VCaP (cell line): ENCODE measurements at regions not wholly inside any gene's neighbourhood (a gene's known extent, or its start where the extent isn't known, plus 50 kb on each side); places are given as distances from the start of the nearest gene placed in this dataset.

Source experiments
- H3K27ac ChIP-seq: fragments of 450-650 bp; 2 replicates; pipeline ENCODE4 v1.5.1; 2017
- CTCF ChIP-seq: fragments of 450-650 bp; conservative IDR thresholded peaks from 2 replicates; pipeline ENCODE4 v1.5.1; 2017; ENCODE audit warnings: mild to moderate bottlenecking, moderate library complexity

GRCh38 chr10:123581656-123582055 is 84.5 kb upstream of the GPR26 start:
- TF ChIP-seq CTCF = no peak

GRCh38 chr10:123582084-123582989 is 83.8 kb upstream of the GPR26 start:
- peak; percentile 86 for TF ChIP-seq CTCF

More at GRCh38 chr10:123581656-123582055, 84.5 kb upstream of the GPR26 start:
- H3K27ac ChIP-seq = no peak overlapping the region

GRCh38 chr10:123583639-123584418 is 82.3 kb upstream of the GPR26 start:
- TF ChIP-seq CTCF = peak; percentile 86
- H3K27ac ChIP-seq = no peak overlapping the region

More at GRCh38 chr10:123582084-123582989, 83.8 kb upstream of the GPR26 start:
- H3K27ac ChIP-seq = no peak overlapping the region

GRCh38 chr10:123584419-123584775 is 81.8 kb upstream of the GPR26 start:
- no peak overlapping the region for H3K27ac ChIP-seq
- no peak for TF ChIP-seq CTCF

- no peak overlapping the region for H3K27ac ChIP-seq
- no peak for TF ChIP-seq CTCF
Measured at GRCh38 chr10:123585477-123586445, 80.4 kb upstream of the GPR26 start.

- no peak for TF ChIP-seq CTCF
Measured at GRCh38 chr10:123587110-123587509, 79.0 kb upstream of the GPR26 start.

More at GRCh38 chr10:123587110-123587509, 79.0 kb upstream of the GPR26 start:
- no peak overlapping the region for H3K27ac ChIP-seq
